CD14-positive monocyte (primary cell): ENCODE measurements at regions not wholly inside any gene's neighbourhood (a gene's known extent, or its start where the extent isn't known, plus 50 kb on each side); places are given as distances from the start of the nearest gene placed in this dataset.

Source experiments
- DNase-seq, 3 donors: peaks; one replicate each; pipeline ENCODE4 v3.0.0-alpha.2; 2011 to 2022
- H2AFZ ChIP-seq: 2 replicates; pipeline ENCODE4 v1.6.0; 2012; ENCODE audit warnings: mild to moderate bottlenecking, low read depth, low read length, inconsistent platforms; ENCODE audit not compliant: insufficient read depth, poor library complexity, severe bottlenecking
- H3K27ac ChIP-seq, 2 donors: 1 replicate in 1 of 2; 2 replicates in 1 of 2; pipeline ENCODE4 v1.5.1; 2012 to 2013; ENCODE audit warnings: low read length in 2 of 2, control low read depth in 1 of 2, inconsistent platforms in 1 of 2, low read depth in 1 of 2, mild to moderate bottlenecking in 1 of 2
- H3K27me3 ChIP-seq, 2 donors: one replicate each; pipeline versions ENCODE4 v1.6.0 to v1.6.1; 2011 to 2013; ENCODE audit warnings: low read length in 2 of 2; ENCODE audit not compliant: control insufficient read depth in 2 of 2, insufficient read depth in 2 of 2
- H3K36me3 ChIP-seq, 2 donors: replicated peaks in 1 of 2; 1 replicate in 1 of 2; 2 replicates in 1 of 2; pipeline versions ENCODE4 v1.5.1 to v1.6.1; 2012 to 2013; ENCODE audit warnings: low read length in 2 of 2, control low read depth in 1 of 2, inconsistent platforms in 1 of 2, mild to moderate bottlenecking in 1 of 2; ENCODE audit not compliant: insufficient read depth in 2 of 2, control insufficient read depth in 1 of 2
- H3K4me1 ChIP-seq, 2 donors: 1 replicate in 1 of 2; 2 replicates in 1 of 2; pipeline versions ENCODE4 v1.5.1 to v1.6.1; 2012 to 2013; ENCODE audit warnings: low read length in 2 of 2, control low read depth in 1 of 2, inconsistent platforms in 1 of 2, mild to moderate bottlenecking in 1 of 2, moderate library complexity in 1 of 2; ENCODE audit not compliant: insufficient read depth in 2 of 2, control insufficient read depth in 1 of 2
- H3K4me2 ChIP-seq: replicated peaks from 2 replicates; pipeline ENCODE3; 2012; ENCODE audit warnings: low read length, moderate library complexity, mild to moderate bottlenecking; ENCODE audit not compliant: poor library complexity, severe bottlenecking; ENCODE audit errors: extremely low read depth
- H3K4me3 ChIP-seq, 3 experiments: fragments of 200-600 bp in 1 of 3; sonication (generic) in 1 of 3; replicated peaks in 1 of 3; 1 replicate in 2 of 3; 2 replicates in 1 of 3; pipeline ENCODE4 v1.5.1; 2011 to 2013; ENCODE audit warnings: low read length in 3 of 3, mild to moderate bottlenecking in 3 of 3, control low read depth in 2 of 3, low read depth in 2 of 3, inconsistent platforms in 1 of 3, moderate library complexity in 1 of 3
- H3K79me2 ChIP-seq: 2 replicates; pipeline ENCODE4 v1.6.0; 2012; ENCODE audit warnings: mild to moderate bottlenecking, control low read depth, inconsistent platforms, low read length, moderate library complexity; ENCODE audit not compliant: insufficient read depth
- H3K9ac ChIP-seq: 2 replicates; pipeline ENCODE4 v1.6.0; 2017; ENCODE audit warnings: low read length, mild to moderate bottlenecking; ENCODE audit not compliant: insufficient read depth, poor library complexity, severe bottlenecking
- H3K9me3 ChIP-seq, 2 donors: replicated peaks in 1 of 2; 1 replicate in 1 of 2; 2 replicates in 1 of 2; pipeline versions ENCODE4 v1.5.1 to v1.6.1; 2012 to 2013; ENCODE audit warnings: low read length in 2 of 2, control low read depth in 1 of 2; ENCODE audit not compliant: control insufficient read depth in 1 of 2, insufficient read depth in 1 of 2
- H4K20me1 ChIP-seq: 2 replicates; pipeline ENCODE4 v1.6.0; 2012; ENCODE audit warnings: mild to moderate bottlenecking, low read length, control low read depth, moderate library complexity; ENCODE audit not compliant: insufficient read depth
- H3K27ac Mint-ChIP-seq, 7 donors: one replicate each; pipeline ENCODE4 v1.8.0; 2020; ENCODE audit warnings: mild to moderate bottlenecking in 7 of 7, mixed read lengths in 7 of 7, moderate library complexity in 6 of 7, inconsistent platforms in 2 of 7
- H3K27me3 Mint-ChIP-seq, 3 donors: one replicate each; pipeline ENCODE4 v1.8.0; 2021 to 2022; ENCODE audit warnings: low read depth in 3 of 3, mild to moderate bottlenecking in 3 of 3, mixed read lengths in 3 of 3, moderate library complexity in 3 of 3, inconsistent platforms in 1 of 3
- H3K36me3 Mint-ChIP-seq, 2 donors: one replicate each; pipeline ENCODE4 v1.8.0; 2020; ENCODE audit warnings: mixed read lengths in 2 of 2, inconsistent platforms in 1 of 2, mild to moderate bottlenecking in 1 of 2
- H3K4me1 Mint-ChIP-seq: one replicate; pipeline ENCODE4 v1.8.0; 2020; ENCODE audit warnings: mild to moderate bottlenecking, mixed read lengths
- H3K4me3 Mint-ChIP-seq, 2 donors: one replicate each; pipeline ENCODE4 v1.8.0; 2020; ENCODE audit warnings: mild to moderate bottlenecking in 2 of 2, mixed read lengths in 2 of 2, moderate library complexity in 1 of 2
- H3K9me3 Mint-ChIP-seq, 7 donors: one replicate each; pipeline ENCODE4 v1.8.0; 2020 to 2022; ENCODE audit warnings: mixed read lengths in 7 of 7, mild to moderate bottlenecking in 6 of 7, moderate library complexity in 6 of 7, inconsistent platforms in 2 of 7
- WGBS: methylation state at CpG from one replicate; pipeline ENCODE4 v1.1.5; 2013; ENCODE audit warnings: missing lambda C conversion rate; ENCODE audit not compliant: insufficient coverage; 5-methylcytosine and 5-hydroxymethylcytosine counted together
- intact Hi-C, 2 donors: fragments of 100-400 bp; cut with micrococcal nuclease; formaldehyde crosslinking; loops; one replicate each; pipeline versions ENCODE4 v1.15.0 to v1.15.1; 2023
- TF ChIP-seq, protein P1 (sequence below): fragments of 200-600 bp; IDR thresholded peaks from one replicate; pipeline ENCODE4 v1.8.0; 2022; ENCODE audit warnings: antibody characterized with exemption, mild to moderate bottlenecking

DNA sequence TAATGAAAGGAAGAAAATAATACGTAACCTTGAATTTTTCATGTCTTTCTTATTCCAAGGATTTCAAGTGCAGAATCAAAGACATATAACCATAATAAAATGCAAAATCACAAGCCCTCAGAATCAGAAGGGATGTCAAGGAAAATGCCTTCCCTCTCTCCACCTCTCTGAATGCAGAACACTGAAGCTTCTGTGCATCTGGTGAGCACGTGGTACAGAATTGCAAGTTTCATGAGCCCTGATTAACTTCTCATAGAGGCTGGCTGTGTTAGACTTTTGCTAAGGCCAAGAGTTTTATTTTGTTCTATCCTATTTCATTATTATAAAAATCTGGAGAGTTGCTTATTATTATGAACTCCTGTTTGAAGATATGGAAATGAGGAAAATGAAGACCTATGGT, 533.7 kb upstream of the POM121L12 start:
- Mint-ChIP-seq H3K27me3 (no peaks in the 10 kb centered on the region), H3K9me3 (no peaks in the 10 kb centered on the region), H3K4me1 (no peaks in the 10 kb centered on the region), H3K4me3 (no peak overlapping the region), H3K36me3 (no peaks in the 10 kb centered on the region), H3K27ac (no peak overlapping the region)
- no peak overlapping the region for H2AFZ ChIP-seq
- no peaks in the 10 kb centered on the region for H3K4me1 ChIP-seq
- peaks cover 0 to 3% of the 10 kb centered on the region in 2 donors for H3K9me3 ChIP-seq
- no CpG with 5 or more reads among the region's 2 CpGs for WGBS
- no peak overlapping the region for H3K27ac ChIP-seq
- H3K9ac ChIP-seq: no peak overlapping the region
- H3K27me3 ChIP-seq: no peaks in the 10 kb centered on the region
- intact Hi-C loops: no loop called here
- no peak overlapping the region for H3K4me3 ChIP-seq
- DNase-seq: no peak
- TF ChIP-seq, protein P1, sequence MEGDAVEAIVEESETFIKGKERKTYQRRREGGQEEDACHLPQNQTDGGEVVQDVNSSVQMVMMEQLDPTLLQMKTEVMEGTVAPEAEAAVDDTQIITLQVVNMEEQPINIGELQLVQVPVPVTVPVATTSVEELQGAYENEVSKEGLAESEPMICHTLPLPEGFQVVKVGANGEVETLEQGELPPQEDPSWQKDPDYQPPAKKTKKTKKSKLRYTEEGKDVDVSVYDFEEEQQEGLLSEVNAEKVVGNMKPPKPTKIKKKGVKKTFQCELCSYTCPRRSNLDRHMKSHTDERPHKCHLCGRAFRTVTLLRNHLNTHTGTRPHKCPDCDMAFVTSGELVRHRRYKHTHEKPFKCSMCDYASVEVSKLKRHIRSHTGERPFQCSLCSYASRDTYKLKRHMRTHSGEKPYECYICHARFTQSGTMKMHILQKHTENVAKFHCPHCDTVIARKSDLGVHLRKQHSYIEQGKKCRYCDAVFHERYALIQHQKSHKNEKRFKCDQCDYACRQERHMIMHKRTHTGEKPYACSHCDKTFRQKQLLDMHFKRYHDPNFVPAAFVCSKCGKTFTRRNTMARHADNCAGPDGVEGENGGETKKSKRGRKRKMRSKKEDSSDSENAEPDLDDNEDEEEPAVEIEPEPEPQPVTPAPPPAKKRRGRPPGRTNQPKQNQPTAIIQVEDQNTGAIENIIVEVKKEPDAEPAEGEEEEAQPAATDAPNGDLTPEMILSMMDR: no peak
- no peaks in the 10 kb centered on the region for H4K20me1 ChIP-seq
- H3K79me2 ChIP-seq: no peaks in the 10 kb centered on the region
- H3K4me2 ChIP-seq: no peak overlapping the region
- no peaks in the 10 kb centered on the region for H3K36me3 ChIP-seq

DNA sequence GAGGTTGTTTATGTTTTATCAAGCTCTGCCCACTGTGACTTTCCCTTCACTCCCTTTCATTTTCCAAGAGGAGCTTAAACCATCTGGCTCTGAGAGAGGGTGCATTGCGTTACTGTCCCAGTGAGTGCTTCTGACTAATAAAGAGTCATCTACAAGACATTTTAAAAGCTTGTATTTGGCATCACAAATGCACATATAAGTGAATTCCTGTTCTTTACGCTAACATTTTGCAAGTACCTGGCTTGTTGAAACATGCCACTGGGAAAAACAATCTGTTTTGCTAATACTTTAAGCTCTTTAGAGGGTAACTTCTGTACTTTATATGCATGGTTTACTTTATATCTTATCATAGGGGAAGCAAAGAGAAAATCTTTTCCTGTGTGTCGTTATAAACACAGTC, 534.6 kb upstream of the POM121L12 start:
- Histone ChIP-seq H3K36me3 (no peaks in the 10 kb centered on the region), H3K4me1 (no peaks in the 10 kb centered on the region), H3K4me2 (no peak overlapping the region), H3K27me3 (no peaks in the 10 kb centered on the region), H2AFZ (no peak overlapping the region), H3K9me3 (peaks cover 0 to 3% of the 10 kb centered on the region in 2 donors), H3K79me2 (no peaks in the 10 kb centered on the region), H3K27ac (no peak overlapping the region), H3K9ac (no peak overlapping the region), H4K20me1 (no peaks in the 10 kb centered on the region), H3K4me3 (no peak overlapping the region)
- TF ChIP-seq, protein P1: no peak
- no peak overlapping the region for H3K27ac Mint-ChIP-seq
- DNase-seq: no peak
- H3K27me3 Mint-ChIP-seq: no peaks in the 10 kb centered on the region
- intact Hi-C loops: no loop called here
- H3K4me1 Mint-ChIP-seq: no peaks in the 10 kb centered on the region
- 33% methylated on average over 1 of the region's 3 CpGs for WGBS
- no peak overlapping the region for H3K4me3 Mint-ChIP-seq
- H3K9me3 Mint-ChIP-seq: no peaks in the 10 kb centered on the region
- H3K36me3 Mint-ChIP-seq: no peaks in the 10 kb centered on the region
